Thoracic aorta (tissue), 2 donors: ENCODE measurements at regions not wholly inside any gene's neighbourhood (a gene's known extent, or its start where the extent isn't known, plus 50 kb on each side); places are given as distances from the start of the nearest gene placed in this dataset.

Source experiments
- ATAC-seq: fragments of 150-250 bp; one replicate; pipeline ENCODE4 v1.8.0; 2017; ENCODE audit warnings: low read depth; ENCODE audit not compliant: insufficient number of reproducible peaks, low FRiP score
- DNase-seq: peaks from one replicate; pipeline ENCODE4 v3.0.0-alpha.2; 2020; ENCODE audit warnings: low spot score
- H3K27ac ChIP-seq, 2 donors: fragments of 200-600 bp; sonication (generic); 1 replicate in 1 of 2; 2 replicates in 1 of 2; pipeline ENCODE4 v1.5.1; 2016; ENCODE audit warnings: mild to moderate bottlenecking in 2 of 2, moderate library complexity in 2 of 2
- H3K27me3 ChIP-seq: fragments of 200-600 bp; sonication (generic); replicated peaks from 2 replicates; pipeline ENCODE4 v1.6.0; 2016; ENCODE audit warnings: mild to moderate bottlenecking; ENCODE audit not compliant: insufficient read depth
- H3K36me3 ChIP-seq: fragments of 200-600 bp; sonication (generic); one replicate; pipeline ENCODE4 v1.5.1; 2016
- H3K4me1 ChIP-seq, 2 donors: fragments of 200-600 bp; sonication (generic); 1 replicate in 1 of 2; 2 replicates in 1 of 2; pipeline versions ENCODE4 v1.5.1 to v1.6.0; 2016; ENCODE audit warnings: low read depth in 2 of 2, mild to moderate bottlenecking in 1 of 2; ENCODE audit not compliant: control insufficient read depth in 1 of 2
- H3K4me3 ChIP-seq: fragments of 200-600 bp; sonication (generic); 2 replicates; pipeline ENCODE4 v1.5.1; 2016; ENCODE audit warnings: mild to moderate bottlenecking
- H3K9me3 ChIP-seq: fragments of 200-600 bp; sonication (generic); 2 replicates; pipeline ENCODE4 v1.5.1; 2016
- CTCF ChIP-seq: fragments of 200-600 bp; sonication (generic); IDR thresholded peaks from one replicate; pipeline ENCODE4 v1.5.1; 2019; ENCODE audit warnings: antibody characterized with exemption

DNA sequence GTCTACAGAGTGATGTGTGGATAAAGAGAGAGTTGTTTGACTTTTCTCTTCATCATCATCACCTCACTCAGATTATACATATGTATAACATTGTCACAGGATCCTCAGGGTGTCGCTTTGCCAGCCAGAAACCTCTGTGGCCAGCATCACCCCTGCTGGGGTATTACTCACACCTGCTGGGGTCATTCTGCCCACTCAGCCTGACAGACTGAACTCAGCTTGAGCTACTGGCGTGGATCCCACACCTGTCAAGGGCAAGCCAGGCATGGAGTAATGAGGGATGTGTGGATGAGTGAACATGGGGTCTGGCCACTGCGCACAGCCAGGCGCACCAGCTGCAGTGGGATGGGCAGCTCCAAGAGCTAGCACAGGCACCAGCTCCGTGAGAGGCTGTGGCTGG lies 870.6 kb downstream of the CBLN2 start:
- Histone ChIP-seq H3K27ac (no peak overlapping the region), H3K27me3 (no peaks in the 10 kb centered on the region)
- no peak for ATAC-seq

DNA sequence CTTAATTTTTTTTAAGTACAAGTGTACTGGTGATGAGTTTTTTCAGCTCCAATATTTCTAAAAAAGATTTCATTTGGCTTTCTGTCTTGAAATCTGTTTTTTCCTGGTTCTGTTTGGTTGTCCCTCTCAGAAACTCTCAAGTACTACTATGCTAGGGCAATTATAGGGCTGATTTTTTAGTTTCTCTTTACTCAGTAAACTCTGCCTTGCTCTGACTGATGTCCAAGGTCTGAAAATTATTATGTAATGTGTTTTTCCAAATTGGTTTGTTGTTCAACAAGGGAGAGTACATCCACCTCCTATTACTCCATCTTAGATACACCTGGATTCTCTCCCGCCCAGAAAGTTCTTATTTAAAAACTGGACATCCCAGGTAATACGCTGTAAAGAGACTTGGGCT lies 877.7 kb downstream of the CBLN2 start:
- Histone ChIP-seq H3K9me3 (no peaks in the 10 kb centered on the region), H3K4me3 (no peak overlapping the region), H3K27ac (no peak overlapping the region), H3K36me3 (no peaks in the 10 kb centered on the region), H3K4me1 (no peaks in the 10 kb centered on the region), H3K27me3 (no peaks in the 10 kb centered on the region)
- no peak for TF ChIP-seq CTCF
- no peak for ATAC-seq
- no peak for DNase-seq

More for the DNA sequence above, 870.6 kb downstream of the CBLN2 start:
- H3K36me3 ChIP-seq = no peaks in the 10 kb centered on the region
- H3K4me3 ChIP-seq = no peak overlapping the region
- no peaks in the 10 kb centered on the region for H3K9me3 ChIP-seq
- DNase-seq = no peak
- TF ChIP-seq CTCF = no peak
- H3K4me1 ChIP-seq = no peaks in the 10 kb centered on the region

DNA sequence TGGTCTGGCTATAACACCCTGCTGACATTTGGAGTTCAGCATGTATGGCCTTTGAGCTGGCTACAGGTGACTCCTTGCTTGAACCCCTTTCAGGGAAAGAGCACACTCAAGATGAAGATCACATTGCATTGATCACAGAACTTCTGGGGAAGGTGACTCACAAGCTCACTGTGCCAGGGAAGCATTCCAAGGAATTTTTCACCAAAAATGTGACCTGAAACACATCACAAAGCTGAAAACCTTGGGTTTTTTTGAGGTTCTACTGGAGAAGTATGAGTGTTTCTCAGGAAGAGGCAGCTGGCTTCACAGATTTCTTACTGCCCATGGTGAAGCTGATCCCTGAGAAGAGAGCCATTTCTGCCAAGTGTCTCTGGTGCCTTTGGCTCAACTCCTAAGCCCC lies 879.0 kb downstream of the CBLN2 start:
- H3K27ac ChIP-seq = no peak overlapping the region
- H3K36me3 ChIP-seq = no peaks in the 10 kb centered on the region
- H3K4me1 ChIP-seq = no peaks in the 10 kb centered on the region
- TF ChIP-seq CTCF = no peak
- no peak for DNase-seq
- H3K9me3 ChIP-seq = no peaks in the 10 kb centered on the region
- H3K4me3 ChIP-seq = no peak overlapping the region
- ATAC-seq = no peak
- no peaks in the 10 kb centered on the region for H3K27me3 ChIP-seq

DNA sequence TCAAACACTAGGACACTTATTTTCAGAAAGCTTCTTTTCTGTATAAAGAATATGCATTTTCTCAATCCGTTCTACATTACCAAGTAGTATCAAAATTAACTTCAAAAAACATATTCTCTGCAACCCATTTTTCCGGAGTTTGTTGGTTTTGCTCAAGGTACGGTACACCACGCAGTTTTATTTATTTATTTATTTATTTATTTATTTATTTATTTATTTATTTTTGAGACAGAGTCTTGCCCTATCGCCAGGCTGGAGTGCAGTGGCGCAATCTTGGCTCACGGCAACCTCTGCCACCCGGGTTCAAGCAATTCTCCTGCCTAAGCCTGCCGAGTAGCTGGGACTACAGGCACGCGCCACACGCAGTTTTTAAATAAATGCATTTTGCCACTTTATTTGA lies 900.3 kb downstream of the CBLN2 start:
- Histone ChIP-seq H3K4me1 (no peaks in the 10 kb centered on the region), H3K27ac (no peak overlapping the region), H3K9me3 (no peaks in the 10 kb centered on the region), H3K4me3 (no peak overlapping the region), H3K27me3 (no peaks in the 10 kb centered on the region), H3K36me3 (no peaks in the 10 kb centered on the region)
- DNase-seq (no peak), ATAC-seq (no peak)
- no peak for TF ChIP-seq CTCF

DNA sequence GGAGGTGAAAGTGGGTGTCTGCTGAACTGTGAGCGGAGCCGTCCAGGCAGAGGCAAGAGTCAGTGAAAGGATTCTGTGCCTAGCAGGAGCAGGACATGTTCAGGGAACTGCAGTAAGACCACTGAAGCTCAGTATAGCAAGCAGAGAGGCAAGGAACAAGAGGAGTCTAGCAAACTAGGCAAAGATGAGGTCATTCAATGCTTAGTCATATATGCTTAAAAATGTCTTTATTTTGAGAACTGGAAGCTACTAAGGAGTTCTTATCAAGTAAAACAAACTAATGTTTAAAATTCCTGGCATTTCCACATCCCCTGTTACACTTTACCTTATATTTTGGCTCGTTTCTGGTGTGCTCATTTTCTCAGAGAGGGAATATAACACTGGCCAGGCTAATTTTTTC lies 913.4 kb downstream of the CBLN2 start:
- TF ChIP-seq CTCF = no peak
- H3K4me1 ChIP-seq = no peaks in the 10 kb centered on the region
- H3K27me3 ChIP-seq = no peaks in the 10 kb centered on the region
- no peaks in the 10 kb centered on the region for H3K9me3 ChIP-seq
- H3K4me3 ChIP-seq = no peak overlapping the region
- ATAC-seq = no peak
- no peak for DNase-seq
- no peak overlapping the region for H3K27ac ChIP-seq
- no peaks in the 10 kb centered on the region for H3K36me3 ChIP-seq
